Subcutaneous abdominal adipose tissue (tissue), 5 donors: ENCODE measurements at regions not wholly inside any gene's neighbourhood (a gene's known extent, or its start where the extent isn't known, plus 50 kb on each side); places are given as distances from the start of the nearest gene placed in this dataset.
"Not testable (repeated sequence)": the region's sequence is repeated elsewhere in the genome, so short reads cannot be mapped to it uniquely, and the experiment has no call there.

Experiments
- H3K27ac ChIP-seq: one replicate; pipeline ENCODE4 v1.7.0; 2013; ENCODE audit warnings: low read depth, mild to moderate bottlenecking, inconsistent platforms, low read length, moderate library complexity
- H3K27me3 ChIP-seq, 5 donors: one replicate each; pipeline ENCODE4 v1.7.0; 2013; ENCODE audit warnings: low read length in 5 of 5, inconsistent platforms in 1 of 5; ENCODE audit not compliant: control insufficient read depth in 5 of 5, insufficient read depth in 4 of 5
- H3K36me3 ChIP-seq, 5 donors: one replicate each; pipeline ENCODE4 v1.7.0; 2013; ENCODE audit warnings: low read length in 5 of 5; ENCODE audit not compliant: control insufficient read depth in 5 of 5, insufficient read depth in 5 of 5
- H3K4me1 ChIP-seq, 5 donors: one replicate each; pipeline ENCODE4 v1.7.0; 2013; ENCODE audit warnings: low read length in 5 of 5, mild to moderate bottlenecking in 3 of 5, moderate library complexity in 1 of 5; ENCODE audit not compliant: control insufficient read depth in 5 of 5, insufficient read depth in 5 of 5
- H3K4me3 ChIP-seq, 5 donors: one replicate each; pipeline ENCODE4 v1.7.0; 2013; ENCODE audit warnings: low read length in 5 of 5, low read depth in 1 of 5
- H3K9ac ChIP-seq, 5 donors: one replicate each; pipeline ENCODE4 v1.7.0; 2013; ENCODE audit warnings: low read length in 5 of 5, mild to moderate bottlenecking in 4 of 5, moderate library complexity in 3 of 5
- H3K9me3 ChIP-seq, 5 donors: one replicate each; pipeline ENCODE4 v1.7.0; 2013; ENCODE audit warnings: low read length in 5 of 5; ENCODE audit not compliant: control insufficient read depth in 5 of 5
- donor health status: healthy.
- donor health status: healthy.
- donor health status: healthy.
- donor health status: healthy.
- donor health status: healthy.

DNA sequence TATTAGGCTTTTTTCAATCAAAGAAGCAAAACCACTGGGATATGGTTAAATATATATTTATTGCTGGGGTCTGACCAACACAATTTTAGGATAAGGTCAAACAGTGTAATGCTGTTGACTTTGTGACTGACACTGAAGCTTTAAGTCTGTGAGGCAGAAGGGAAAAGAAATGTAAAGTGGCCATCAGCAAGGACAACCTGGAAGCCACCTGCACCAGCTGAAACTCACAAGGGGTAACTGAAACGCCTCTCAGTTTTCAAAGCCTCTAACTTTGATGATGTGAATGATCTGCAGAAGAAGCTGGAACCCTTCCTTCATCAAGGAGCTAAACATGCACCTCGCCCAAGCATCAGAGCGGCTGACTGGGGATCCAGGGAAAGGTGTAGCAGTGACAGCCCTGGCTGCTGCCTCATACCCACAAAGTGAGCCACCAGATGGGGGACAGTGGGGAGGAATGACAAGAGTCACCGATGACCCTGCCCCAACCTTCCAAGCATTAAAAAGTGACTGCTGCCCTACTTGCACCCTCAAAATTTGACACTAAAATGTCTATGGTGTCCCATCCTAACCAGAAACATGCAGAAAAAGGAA, 284.9 kb upstream of the CNTNAP2 start:
- H3K4me1 ChIP-seq: no peaks in the 10 kb centered on the region

GRCh38 chr7:145817687-145818086, 298.9 kb upstream of the CNTNAP2 start:
- H3K36me3 ChIP-seq: no peaks in the 10 kb centered on the region
- H3K4me3 ChIP-seq: no peak overlapping the region
- H3K4me1 ChIP-seq: no peaks in the 10 kb centered on the region
- H3K9ac ChIP-seq: no peak overlapping the region
- no peaks in the 10 kb centered on the region for H3K27me3 ChIP-seq
- H3K9me3 ChIP-seq: peaks cover 0 to 11% (median 6%) of the 10 kb centered on the region in 5 donors
- no peak overlapping the region for H3K27ac ChIP-seq

More for the DNA sequence above, 284.9 kb upstream of the CNTNAP2 start:
- no peak overlapping the region for H3K9ac ChIP-seq
- peaks cover 0 to 3% (median 2%) of the 10 kb centered on the region in 5 donors for H3K9me3 ChIP-seq
- no peaks in the 10 kb centered on the region for H3K36me3 ChIP-seq
- H3K27me3 ChIP-seq: no peaks in the 10 kb centered on the region
- no peak overlapping the region for H3K27ac ChIP-seq
- no peak overlapping the region for H3K4me3 ChIP-seq

GRCh38 chr7:145812218-145812617, 304.4 kb upstream of the CNTNAP2 start:
- H3K4me1 ChIP-seq: no peaks in the 10 kb centered on the region
- no peak overlapping the region for H3K9ac ChIP-seq
- H3K9me3 ChIP-seq: peaks cover 0 to 6% (median under 1%) of the 10 kb centered on the region in 5 donors
- H3K27ac ChIP-seq: no peak overlapping the region
- no peak overlapping the region for H3K4me3 ChIP-seq
- no peaks in the 10 kb centered on the region for H3K36me3 ChIP-seq
- H3K27me3 ChIP-seq: no peaks in the 10 kb centered on the region

DNA sequence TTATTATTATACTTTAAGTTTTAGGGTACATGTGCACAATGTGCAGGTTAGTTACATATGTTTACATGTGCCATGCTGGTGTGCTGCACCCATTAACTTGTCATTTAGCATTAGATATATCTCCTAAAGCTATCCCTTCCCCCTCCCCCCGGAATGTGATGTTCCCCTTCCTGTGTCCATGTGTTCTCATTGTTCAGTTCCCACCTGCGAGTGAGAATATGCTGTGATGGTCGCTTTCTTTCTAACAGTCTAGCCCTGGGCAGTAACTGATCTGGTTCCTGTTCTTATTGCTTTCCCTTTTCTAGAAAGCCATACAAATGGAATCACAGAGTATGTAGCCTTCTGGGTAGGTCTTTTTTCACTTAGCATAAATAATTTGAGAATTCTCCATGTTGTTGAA, 311.1 kb upstream of the CNTNAP2 start:
- not testable (repeated sequence) for H3K9me3 ChIP-seq, H3K4me3 ChIP-seq, H3K36me3 ChIP-seq, H3K4me1 ChIP-seq, H3K9ac ChIP-seq, H3K27ac ChIP-seq, H3K27me3 ChIP-seq

- H3K27me3 ChIP-seq: no peaks in the 10 kb centered on the region
- no peak overlapping the region for H3K9ac ChIP-seq
- no peak overlapping the region for H3K27ac ChIP-seq
- H3K36me3 ChIP-seq: no peaks in the 10 kb centered on the region
- H3K4me3 ChIP-seq: no peak overlapping the region
- no peaks in the 10 kb centered on the region for H3K9me3 ChIP-seq
- H3K4me1 ChIP-seq: no peaks in the 10 kb centered on the region
These were observed 319.1 kb upstream of the CNTNAP2 start for GRCh38 chr7:145797507-145797906.

DNA sequence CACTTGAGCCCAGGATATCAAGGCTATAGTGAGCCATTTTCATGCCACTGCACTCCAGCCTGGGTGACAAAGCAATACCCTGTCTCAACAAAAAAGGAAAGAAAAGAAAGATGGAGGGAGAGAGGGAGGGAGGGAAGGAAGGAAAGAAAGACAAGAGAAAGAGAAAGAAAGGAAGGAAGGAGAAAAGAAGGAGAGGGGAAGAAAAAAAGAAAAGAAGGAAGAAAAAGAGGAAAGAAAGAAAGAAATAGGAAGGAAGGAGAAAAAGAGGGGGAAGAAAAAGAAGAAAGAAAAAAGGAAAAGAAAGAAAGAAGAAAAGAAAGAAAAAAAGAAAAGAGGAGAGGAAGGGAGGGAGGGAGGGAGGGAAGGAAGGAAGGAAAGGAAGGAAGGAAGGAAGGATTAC, 321.5 kb upstream of the CNTNAP2 start:
- Histone ChIP-seq H3K27me3 (no peaks in the 10 kb centered on the region), H3K4me3 (no peak overlapping the region), H3K9ac (no peak overlapping the region), H3K9me3 (no peaks in the 10 kb centered on the region), H3K27ac (no peak overlapping the region), H3K36me3 (no peaks in the 10 kb centered on the region), H3K4me1 (no peaks in the 10 kb centered on the region)

GRCh38 chr7:145784809-145785780, 331.5 kb upstream of the CNTNAP2 start:
- Histone ChIP-seq H3K27ac (no peak overlapping the region), H3K9me3 (peaks cover 0 to 2% (median 0%) of the 10 kb centered on the region in 5 donors), H3K36me3 (no peaks in the 10 kb centered on the region), H3K4me3 (no peak overlapping the region), H3K4me1 (no peaks in the 10 kb centered on the region), H3K9ac (no peak overlapping the region), H3K27me3 (no peaks in the 10 kb centered on the region)

DNA sequence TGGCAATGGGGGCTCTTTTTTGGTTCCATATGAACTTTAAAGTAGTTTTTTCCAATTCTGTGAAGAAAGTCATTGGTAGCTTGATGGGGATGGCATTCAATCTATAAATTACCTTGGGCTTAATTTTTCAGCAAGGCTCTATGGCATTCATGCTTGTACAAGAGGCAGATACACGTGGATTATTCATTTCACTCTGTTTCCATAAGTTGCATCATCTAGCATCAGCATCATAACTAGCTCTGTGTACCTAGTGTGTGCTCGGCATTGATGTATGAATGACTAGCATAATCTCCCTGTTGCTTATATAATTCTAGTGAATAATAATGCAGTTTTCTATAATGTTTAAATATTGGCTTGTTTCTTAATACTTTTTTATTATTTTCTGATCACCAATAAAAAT, 335.2 kb upstream of the CNTNAP2 start:
- not testable (repeated sequence) for H3K27ac ChIP-seq, H3K4me3 ChIP-seq, H3K27me3 ChIP-seq, H3K36me3 ChIP-seq, H3K9ac ChIP-seq, H3K4me1 ChIP-seq, H3K9me3 ChIP-seq

DNA sequence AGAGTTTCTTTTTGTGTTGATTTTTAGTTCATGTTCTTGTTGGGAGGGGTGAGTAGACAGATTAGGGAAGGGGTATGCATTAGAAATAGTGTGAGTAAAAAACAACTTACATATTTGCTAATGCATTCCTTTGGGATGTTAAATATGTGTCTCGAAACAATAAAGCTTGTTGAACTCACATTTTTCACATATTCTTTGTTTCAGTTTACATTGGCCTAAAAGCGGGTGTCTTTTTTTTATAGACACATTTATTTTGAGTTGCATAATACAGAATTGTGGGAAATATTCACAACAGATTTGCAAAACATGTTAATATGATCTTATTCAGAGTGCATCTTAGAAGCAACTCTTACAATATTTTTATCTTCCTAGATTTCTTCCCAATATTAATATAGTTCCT, 337.5 kb upstream of the CNTNAP2 start:
- Histone ChIP-seq H3K27me3 (no peaks in the 10 kb centered on the region), H3K9ac (no peak overlapping the region), H3K27ac (no peak overlapping the region), H3K4me1 (no peaks in the 10 kb centered on the region), H3K9me3 (no peaks in the 10 kb centered on the region), H3K36me3 (no peaks in the 10 kb centered on the region), H3K4me3 (no peak overlapping the region)

DNA sequence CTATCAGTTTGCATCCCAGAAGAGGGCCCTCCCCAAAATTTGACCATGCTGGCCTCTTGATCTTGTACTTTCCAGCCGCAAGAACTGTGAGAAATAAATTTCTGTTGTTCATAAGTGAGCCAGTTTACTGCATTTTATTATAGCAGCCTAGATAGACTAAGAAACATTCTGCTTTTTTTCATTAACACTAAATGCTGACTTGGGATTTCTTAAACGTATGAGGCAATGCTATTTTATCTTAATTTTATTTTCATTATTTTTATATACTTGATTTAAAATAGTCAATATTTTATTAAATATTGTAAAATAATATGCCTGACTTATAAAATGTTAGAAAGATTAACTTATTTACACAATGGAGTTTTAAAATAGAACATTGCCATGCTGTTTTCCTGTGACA, 341.8 kb upstream of the CNTNAP2 start:
- Histone ChIP-seq H3K27me3 (no peaks in the 10 kb centered on the region), H3K27ac (no peak overlapping the region)

More for the DNA sequence above, 341.8 kb upstream of the CNTNAP2 start:
- Histone ChIP-seq H3K9me3 (no peaks in the 10 kb centered on the region), H3K36me3 (no peaks in the 10 kb centered on the region), H3K4me3 (no peak overlapping the region), H3K9ac (no peak overlapping the region), H3K4me1 (no peaks in the 10 kb centered on the region)
